COR-L47 (cell line): ENCODE measurements at regions not wholly inside any gene's neighbourhood (a gene's known extent, or its start where the extent isn't known, plus 50 kb on each side); places are given as distances from the start of the nearest gene placed in this dataset.

Source experiments
- DNase-seq: peaks from one replicate; lab custom pipeline; 2025; lab: John Stamatoyannopoulos, UW

DNA sequence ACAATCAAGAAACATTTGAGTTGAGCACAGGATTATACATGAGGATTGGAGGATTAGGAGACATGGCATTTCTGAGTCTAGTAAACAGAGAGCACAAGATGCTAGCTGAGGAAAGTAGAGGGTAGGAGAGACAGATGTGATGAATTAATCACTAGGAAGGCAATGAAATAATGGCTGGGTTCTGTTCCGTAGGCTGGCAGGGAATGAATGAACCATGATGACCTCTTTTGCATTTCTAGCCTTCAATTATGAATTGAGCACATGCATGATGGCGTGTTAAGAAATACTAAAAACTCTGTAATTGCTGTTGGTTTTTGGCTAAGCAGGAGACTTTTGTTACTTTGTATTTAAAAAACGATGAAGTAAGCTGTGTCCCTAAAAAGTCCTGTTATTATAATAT lies 420.0 kb upstream of the TLE4 start:
- no peak for DNase-seq

DNA sequence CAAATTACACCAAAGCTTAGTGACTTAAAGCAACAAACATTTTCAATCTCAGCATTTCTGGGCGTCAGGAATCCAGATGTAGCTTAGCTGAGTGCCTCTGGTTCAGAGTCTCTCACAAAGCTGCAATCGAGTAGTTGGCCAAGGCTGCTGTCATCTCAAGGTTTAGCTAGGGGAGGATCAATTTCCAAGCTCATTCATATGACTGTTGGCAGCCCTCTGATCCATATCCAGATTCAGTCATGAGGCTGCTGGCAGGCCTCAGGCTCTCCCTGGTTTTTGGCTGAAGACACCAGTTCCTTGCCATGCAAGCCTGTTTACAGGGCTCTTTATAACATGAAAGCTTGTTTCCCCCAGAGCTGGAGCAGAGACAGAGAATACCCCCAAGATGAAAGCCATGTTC lies 419.5 kb upstream of the TLE4 start:
- DNase-seq = no peak

DNA sequence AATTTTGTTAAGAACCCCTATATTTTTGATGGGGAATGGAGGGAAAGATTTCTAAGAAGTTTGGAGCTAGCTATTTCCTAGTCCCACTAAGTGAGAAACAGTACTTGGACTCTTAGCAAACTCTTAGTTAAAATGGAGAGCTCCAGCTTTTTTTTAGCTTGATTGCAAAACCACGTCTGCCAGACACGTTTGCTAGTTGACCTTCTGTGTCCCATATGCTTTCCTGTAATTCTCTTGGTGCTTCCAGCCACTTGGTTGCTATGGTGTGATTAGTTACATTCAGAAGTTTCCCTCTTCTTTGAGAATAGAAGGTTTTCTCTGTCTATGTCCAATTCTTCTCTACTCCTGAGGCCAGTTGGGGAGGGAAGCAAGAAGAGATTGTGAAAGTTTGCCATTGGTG lies 417.0 kb upstream of the TLE4 start:
- no peak for DNase-seq

DNA sequence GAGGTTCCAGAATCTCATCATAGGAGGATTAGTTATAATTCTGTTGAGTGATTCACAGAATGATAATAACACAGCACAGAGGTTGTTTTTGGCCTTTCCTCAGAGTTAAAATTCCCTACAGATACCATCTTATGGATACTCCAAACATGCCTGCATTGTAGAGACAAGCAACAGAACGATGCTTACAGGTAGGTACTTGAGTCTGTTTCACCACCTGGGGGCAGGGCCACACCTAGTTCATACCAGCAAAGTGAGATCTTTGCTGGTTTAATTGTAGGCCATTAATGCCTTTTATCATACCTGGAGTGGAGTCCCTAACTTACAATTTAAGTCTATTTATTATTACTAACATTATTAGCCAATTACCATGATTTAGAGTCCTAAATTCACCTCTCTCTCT lies 416.5 kb upstream of the TLE4 start:
- peak; percentile 19 for DNase-seq

GRCh38 chr9:79163544-79163943 lies 408.2 kb upstream of the TLE4 start:
- no peak for DNase-seq

- no peak for DNase-seq
These were observed 407.4 kb upstream of the TLE4 start for GRCh38 chr9:79164406-79164805.

DNA sequence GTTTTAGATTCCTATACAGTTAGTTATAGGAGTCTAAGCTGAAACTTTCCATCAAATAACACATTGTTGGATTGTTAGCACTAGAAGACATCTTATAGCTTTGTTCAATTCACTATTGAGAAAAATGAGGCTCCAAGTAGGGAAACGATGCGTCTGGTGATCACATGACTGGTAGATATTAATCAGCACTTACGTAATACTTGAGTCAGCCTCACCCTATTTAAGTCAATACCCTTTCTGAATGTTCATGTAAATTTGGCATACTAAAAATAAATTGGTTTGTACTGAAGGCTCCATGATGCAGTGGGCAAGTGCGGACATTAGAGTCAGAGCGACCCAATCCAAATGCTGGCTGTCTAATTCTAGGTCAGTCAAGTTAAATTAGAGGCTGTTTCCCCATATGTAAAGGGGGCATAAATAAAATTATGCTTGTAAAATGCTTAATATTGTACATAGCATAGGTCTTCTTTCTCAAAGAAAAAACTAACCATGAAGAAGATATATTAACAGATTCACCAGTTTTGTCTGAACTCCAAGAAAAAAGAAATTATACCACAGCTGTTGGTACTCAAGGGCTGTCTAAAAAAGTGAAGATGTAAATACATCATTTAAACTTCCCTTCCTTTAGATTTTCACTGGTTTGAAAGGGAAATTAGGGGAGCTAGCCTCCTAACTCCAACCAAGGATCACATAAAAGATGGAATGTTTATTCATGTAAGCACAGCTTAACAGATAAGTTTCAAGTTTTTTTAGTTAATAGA lies 406.6 kb upstream of the TLE4 start:
- DNase-seq = no peak

GRCh38 chr9:79166005-79166404 lies 405.8 kb upstream of the TLE4 start:
- DNase-seq = no peak

GRCh38 chr9:79170643-79171042 lies 401.1 kb upstream of the TLE4 start:
- DNase-seq = no peak

DNA sequence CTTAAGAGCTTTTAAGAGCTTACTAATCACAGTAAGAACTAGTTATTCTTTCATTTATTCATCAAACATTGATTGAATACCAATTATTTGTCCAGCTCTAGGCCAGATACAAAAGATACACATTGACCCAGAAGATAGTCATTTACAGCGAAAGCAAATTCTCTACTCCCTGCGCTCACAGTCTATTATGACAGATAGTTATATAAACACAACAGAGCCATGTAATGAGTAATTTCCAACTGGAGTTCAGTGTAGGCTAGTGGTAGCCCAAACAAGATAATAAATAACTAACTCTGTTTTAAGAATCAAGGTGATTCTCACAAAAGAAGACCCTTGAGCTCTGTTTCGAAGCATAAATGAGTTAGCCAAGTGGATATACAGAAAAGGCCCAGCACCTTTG lies 397.8 kb upstream of the TLE4 start:
- DNase-seq = no peak

DNA sequence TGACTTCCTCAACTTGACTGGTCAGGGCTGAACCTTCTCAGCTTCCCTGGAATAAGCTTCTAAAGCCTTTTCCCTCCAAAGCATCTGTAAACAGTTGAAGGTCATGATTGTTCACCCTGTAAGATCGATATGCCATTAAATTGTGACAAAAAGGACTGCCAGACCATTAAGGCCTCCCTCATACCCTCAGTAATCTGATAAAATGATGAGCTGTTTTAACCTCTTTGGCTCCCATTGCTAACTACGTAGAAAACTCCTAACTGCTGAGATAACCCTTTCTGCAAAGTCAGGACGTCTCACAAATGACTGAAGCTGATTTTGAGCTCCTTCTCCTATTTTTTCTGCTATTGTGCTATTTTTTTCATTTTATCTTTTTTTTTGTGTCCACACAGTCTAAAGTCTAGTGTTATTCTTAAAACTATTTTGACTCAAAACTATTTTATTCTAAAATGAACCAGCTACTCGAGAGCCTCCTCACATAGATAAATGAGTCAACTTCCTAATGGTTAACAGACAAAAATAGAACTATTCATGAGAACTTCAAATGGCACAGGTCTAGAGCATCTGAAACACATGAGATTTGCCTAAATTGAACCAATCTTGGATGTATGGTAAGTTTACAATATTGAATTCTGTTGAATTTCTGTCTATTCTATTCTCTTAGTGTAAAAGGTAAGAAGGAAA lies 395.6 kb upstream of the TLE4 start:
- DNase-seq = no peak

DNA sequence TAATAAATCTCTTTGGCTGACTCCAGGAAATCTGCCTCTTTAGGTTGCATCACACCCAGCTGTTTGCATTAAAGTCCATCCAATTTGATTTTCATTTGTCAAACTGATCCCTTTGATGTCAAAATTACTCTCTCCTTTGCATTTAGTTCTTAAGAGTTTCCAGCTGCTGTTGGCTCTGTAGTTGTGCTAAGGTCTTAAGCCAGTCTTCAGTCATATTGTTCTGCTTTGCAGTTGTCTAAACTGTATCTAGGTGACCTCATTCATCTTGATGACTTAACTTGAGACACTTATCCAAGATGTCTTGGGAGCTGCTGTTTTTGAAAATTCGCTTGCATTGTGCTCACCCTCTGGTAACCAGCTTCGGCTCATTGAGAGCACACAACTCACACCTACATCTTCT lies 386.9 kb upstream of the TLE4 start:
- DNase-seq = no peak

DNA sequence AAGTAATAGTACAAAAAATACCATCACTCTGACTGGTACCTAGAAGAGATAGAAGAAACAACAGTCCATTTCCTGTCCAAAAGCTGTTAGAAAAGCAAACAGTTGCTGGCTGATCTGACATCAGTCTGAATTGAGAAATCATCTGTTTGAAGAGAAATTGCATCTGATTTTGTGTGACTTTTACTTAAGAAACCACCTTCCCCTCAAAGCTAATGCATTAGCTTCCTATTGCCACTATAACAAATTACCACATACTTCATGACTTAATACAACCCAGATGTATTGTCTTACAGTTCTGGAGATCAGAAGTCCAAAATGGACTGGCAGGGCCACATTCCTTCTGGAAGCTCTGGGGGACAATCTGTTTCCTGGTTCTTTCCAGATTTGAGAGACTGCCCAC lies 385.9 kb upstream of the TLE4 start:
- DNase-seq = no peak

DNA sequence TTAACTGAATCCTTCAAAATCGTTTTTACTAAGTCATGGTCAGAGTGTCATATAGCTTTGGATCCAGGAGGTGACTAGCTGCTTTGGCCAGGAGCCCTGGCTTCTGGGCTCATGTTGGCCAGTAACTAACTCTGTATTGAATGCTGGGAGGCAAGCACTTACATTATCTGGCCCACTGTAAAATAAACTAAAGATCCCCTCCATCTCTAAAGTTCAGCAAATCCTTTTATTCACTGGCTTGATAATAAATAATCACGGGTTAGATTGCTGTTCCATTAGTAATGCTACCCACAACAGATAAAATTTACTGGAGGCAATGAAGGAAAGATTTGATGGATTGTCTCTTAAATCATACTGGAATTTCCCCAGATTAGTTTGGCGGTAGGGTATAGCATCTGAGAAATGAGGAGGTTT lies 382.2 kb upstream of the TLE4 start:
- no peak for DNase-seq

DNA sequence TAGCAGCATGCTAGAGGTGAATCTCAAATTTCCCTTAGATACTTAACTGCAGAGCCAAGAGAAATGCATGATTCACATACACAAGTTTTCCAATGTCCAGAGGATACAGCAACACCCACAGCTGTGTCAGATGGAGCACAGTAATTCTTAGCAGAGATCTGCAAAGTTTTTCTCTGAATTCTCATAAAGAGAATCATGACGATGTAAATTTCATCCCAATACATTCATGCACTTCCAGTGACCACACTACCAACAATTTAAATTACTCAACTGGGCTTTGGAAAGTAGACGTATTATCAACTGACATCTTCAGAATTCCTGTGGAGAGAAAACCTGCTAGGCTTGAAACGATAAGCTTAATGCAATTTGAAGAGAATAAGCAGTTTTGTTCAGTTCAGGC lies 378.8 kb upstream of the TLE4 start:
- no peak for DNase-seq

- no peak for DNase-seq
These were observed 378.1 kb upstream of the TLE4 start for GRCh38 chr9:79193501-79194223.

DNA sequence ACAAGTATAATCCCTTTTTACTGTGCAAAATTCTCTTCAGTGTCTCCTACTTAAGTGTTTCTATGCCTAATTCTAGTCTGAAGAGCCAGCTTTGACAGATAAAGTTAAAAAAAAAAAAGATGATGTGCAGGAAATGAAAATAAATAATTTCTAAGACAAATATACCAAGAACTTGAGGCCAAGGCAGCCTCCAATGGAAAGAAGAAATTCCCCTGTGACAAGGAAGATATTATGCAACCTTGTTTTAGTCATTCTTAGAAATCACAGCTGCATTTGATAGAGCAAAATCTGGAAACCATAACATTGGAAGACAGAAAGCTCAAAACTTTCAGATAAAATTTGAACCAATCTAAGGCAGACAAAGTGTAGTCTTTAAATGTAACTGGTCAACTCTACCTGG lies 375.9 kb upstream of the TLE4 start:
- no peak for DNase-seq

GRCh38 chr9:79196606-79197005 lies 375.2 kb upstream of the TLE4 start:
- no peak for DNase-seq

- DNase-seq = no peak
These were observed 371.4 kb upstream of the TLE4 start for GRCh38 chr9:79200336-79200735.

DNA sequence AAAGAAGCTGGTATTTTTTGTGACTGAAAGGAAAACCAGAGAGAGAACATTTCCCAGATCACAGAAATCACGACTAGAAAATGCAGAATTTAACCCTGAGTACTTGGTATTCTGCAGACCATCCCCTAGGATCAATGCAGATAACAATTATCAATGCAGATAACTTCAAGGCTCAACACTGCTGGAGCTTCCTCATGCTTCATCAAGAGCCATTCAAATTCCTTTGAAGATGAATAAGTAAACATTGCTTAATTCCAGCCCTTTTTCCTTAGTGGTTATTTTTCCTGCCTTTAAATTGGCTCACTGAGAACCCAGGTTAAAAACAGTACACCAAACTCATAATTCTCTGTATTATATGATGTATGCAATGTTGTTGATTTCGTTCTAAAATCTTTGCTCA lies 370.1 kb upstream of the TLE4 start:
- DNase-seq = no peak

DNA sequence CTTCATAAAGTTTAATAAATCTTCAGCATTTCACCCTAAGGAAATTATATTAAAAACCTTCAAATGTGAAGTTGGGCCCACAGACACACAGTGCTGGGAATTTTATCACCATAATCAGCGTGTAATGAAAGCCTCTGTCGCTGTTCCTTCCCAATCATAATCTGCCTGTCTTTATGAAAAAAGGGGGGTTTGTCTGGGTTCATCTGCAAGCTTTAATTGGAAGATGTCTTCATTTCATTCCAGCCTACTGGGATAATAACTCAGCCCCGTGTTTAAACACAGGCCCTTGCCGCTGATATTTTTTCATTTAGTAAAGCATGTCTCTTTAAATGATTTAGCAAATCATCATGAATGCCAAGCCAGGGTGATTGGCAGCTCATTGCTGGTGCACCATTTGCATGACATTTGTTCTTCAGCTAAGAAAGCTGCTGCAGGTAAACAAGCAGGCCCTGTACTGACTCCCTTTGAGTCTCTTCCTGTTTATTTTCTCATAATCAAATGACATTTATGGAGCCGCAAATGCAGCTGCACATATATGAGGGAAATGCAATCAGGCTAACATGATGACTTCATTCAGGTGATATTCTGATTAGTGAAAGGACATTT lies 362.9 kb upstream of the TLE4 start:
- no peak for DNase-seq

DNA sequence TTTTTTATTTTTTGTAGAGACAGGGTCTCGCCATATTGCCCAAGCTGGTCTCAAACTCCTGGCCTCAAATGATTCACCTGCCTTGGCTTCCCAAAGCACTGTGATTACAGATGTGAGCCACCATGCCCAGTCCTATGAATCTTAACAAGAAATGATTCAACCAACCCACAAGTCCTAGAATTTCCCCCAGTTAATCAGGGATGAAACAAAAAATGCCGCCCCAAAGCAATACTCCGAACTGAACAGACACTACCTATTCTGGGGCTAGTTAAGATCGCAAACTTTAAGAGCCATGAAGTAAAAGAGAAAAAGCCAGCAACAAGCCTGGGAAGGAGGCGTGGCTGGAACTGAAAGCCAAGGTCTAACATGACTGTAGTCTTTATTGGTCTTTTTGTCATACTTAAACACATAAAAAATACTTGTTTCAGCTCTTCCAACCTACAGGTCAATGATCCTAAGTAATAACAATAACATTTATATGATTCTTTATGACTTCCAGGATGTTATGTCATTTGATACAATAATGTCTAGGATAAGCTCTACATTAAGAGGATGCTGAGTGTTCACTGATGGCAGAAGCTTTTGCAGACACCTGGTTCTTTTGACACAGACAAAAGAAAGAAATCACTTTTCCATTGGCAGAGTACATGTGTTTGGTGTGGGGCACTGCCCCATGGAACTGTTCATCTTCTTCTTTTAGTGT lies 361.1 kb upstream of the TLE4 start:
- no peak for DNase-seq
